ENCODE measurements at regions not wholly inside any gene's neighbourhood (a gene's known extent, or its start where the extent isn't known, plus 50 kb on each side); places are given as distances from the start of the nearest gene placed in this dataset.
A peak's percentile ranks its signal among the peaks of the same experiment; 100 is the strongest.
"Not testable (repeated sequence)": the region's sequence is repeated elsewhere in the genome, so short reads cannot be mapped to it uniquely, and the experiment has no call there.

DNA sequence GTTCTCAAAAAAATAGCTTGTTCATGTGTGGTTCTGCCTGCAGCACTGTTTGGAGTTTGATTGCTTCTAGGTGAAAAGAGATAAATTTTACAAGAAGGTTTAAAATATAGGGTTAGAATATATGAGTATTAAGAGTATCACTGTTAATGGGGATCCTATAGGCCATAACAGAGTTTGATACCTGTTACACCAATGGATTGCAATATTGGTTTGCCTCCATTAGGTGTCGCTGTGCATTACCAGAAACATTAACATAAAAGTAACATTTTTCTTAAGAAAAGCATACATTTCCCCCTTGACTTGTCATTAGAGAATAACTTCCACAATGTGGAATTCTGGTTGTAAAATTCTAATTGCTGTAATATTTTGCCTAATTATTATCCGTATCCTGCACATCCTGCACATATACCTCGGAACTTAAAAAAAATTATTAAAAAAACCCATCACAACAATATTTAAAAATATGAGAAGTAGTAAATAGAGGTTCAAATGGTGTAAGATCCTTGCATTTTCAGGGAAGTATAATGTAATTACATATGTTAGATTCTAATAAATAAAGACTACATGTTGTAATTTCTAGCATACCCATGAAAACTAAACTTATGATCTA, 63.0 kb downstream of the CYP4A11 start:
- DNase-seq (ENCODE audit: low read depth in 1 of 2, low spot score in 1 of 2) = peak in 1 of 2 donors; percentile 30

DNA sequence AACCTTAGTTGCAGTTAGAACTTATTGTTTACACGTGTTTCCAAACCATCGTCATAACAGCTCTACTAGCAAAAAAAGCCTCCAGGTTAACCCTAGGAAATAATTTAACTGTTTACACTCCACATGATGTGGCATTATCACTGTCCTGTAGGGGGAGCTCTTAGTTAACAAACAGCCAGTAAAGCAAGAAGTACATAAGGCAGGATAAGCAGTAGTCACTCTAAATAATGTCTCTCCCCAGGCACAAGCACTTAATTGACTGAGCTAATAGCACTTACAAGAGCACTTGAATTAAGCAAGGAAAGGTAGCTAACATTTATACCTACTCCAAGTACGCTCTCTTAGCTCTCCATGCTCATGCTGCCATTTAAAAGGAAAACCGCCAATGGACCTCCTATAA, 65.2 kb downstream of the CYP4A11 start:
- not testable (repeated sequence) for DNase-seq (ENCODE audit: low read depth in 1 of 2, low spot score in 1 of 2)

Data from activated CD4-positive, alpha-beta T cell treated with anti-CD3 and anti-CD28 coated beads, Interleukin-2, amount 50 U/mL, for 24 hours (primary cell).